ENCODE measurements at regions not wholly inside any gene's neighbourhood (a gene's known extent, or its start where the extent isn't known, plus 50 kb on each side); places are given as distances from the start of the nearest gene placed in this dataset.

GRCh38 chr5:147169901-147170300, 64.9 kb upstream of the STK32A start:
- DNase-seq, result no peak

- DNase-seq, result no peak
Observed at GRCh38 chr5:147170603-147171002, 64.2 kb upstream of the STK32A start.

- DNase-seq, result no peak
Observed at GRCh38 chr5:147174671-147175265, 60.1 kb upstream of the STK32A start.

GRCh38 chr5:147175516-147176097, 59.2 kb upstream of the STK32A start:
- no peak for DNase-seq

- peak; percentile 30 for DNase-seq
Observed at GRCh38 chr5:147176422-147176821, 58.4 kb upstream of the STK32A start.

GRCh38 chr5:147177125-147177840, 57.5 kb upstream of the STK32A start:
- DNase-seq, result peak; percentile 93

- DNase-seq, result no peak
Observed at GRCh38 chr5:147179562-147180147, 55.2 kb upstream of the STK32A start.

GRCh38 chr5:147180751-147181150, 54.1 kb upstream of the STK32A start:
- DNase-seq, result no peak

All from fibroblast of skin of back (primary cell).